Loucy (cell line): ENCODE measurements at regions not wholly inside any gene's neighbourhood (a gene's known extent, or its start where the extent isn't known, plus 50 kb on each side); places are given as distances from the start of the nearest gene placed in this dataset.

ENCODE experiments used
- H2AFZ ChIP-seq: fragments of 200-600 bp; sonication (generic); 2 replicates; pipeline ENCODE4 v1.6.0; 2016; ENCODE audit warnings: antibody characterized with exemption, mild to moderate bottlenecking, low read length, moderate library complexity
- H3F3A ChIP-seq: fragments of 200-600 bp; 2 replicates; pipeline ENCODE4 v1.6.0; 2016; ENCODE audit warnings: antibody characterized with exemption, low read depth, mild to moderate bottlenecking
- H3K27me3 ChIP-seq: fragments of 200-600 bp; sonication (generic); 2 replicates; pipeline ENCODE4 v1.6.1; 2014; ENCODE audit warnings: low read length, mild to moderate bottlenecking; ENCODE audit not compliant: insufficient read depth, poor library complexity, severe bottlenecking
- H3K36me3 ChIP-seq: fragments of 200-600 bp; sonication (generic); 2 replicates; pipeline ENCODE4 v1.6.1; 2016; ENCODE audit warnings: low read length; ENCODE audit not compliant: insufficient read depth
- H3K4me1 ChIP-seq: fragments of 200-600 bp; sonication (generic); 2 replicates; pipeline ENCODE4 v1.5.1; 2014; ENCODE audit warnings: low read length, mild to moderate bottlenecking; ENCODE audit not compliant: insufficient read depth, poor library complexity, severe bottlenecking
- H3K4me2 ChIP-seq: fragments of 200-600 bp; sonication (generic); 2 replicates; pipeline ENCODE4 v1.6.0; 2014; ENCODE audit warnings: antibody characterized with exemption, low read length, low read depth, mild to moderate bottlenecking; ENCODE audit not compliant: poor library complexity, severe bottlenecking
- H3K4me3 ChIP-seq: fragments of 200-600 bp; sonication (generic); 2 replicates; pipeline ENCODE4 v1.5.1; 2014; ENCODE audit warnings: low read length, mild to moderate bottlenecking, mixed read lengths; ENCODE audit not compliant: poor library complexity, severe bottlenecking
- H3K79me2 ChIP-seq: fragments of 200-600 bp; sonication (generic); 2 replicates; pipeline ENCODE4 v1.6.1; 2014; ENCODE audit warnings: low read length; ENCODE audit not compliant: insufficient read depth
- H3K9ac ChIP-seq: fragments of 200-600 bp; sonication (generic); 2 replicates; pipeline ENCODE4 v1.6.0; 2014; ENCODE audit warnings: mild to moderate bottlenecking, low read depth, low read length, moderate library complexity; ENCODE audit not compliant: poor library complexity, severe bottlenecking
- H3K9me2 ChIP-seq: fragments of 200-600 bp; sonication (generic); replicated peaks from 2 replicates; pipeline ENCODE4 v1.6.1; 2016; ENCODE audit warnings: low read depth, low read length, mixed read lengths
- H3K9me3 ChIP-seq: fragments of 200-600 bp; sonication (generic); 2 replicates; pipeline ENCODE4 v1.6.1; 2014; ENCODE audit warnings: mild to moderate bottlenecking, antibody characterized with exemption, low read length, low read depth; ENCODE audit not compliant: insufficient read depth
- H4K20me1 ChIP-seq: fragments of 200-600 bp; sonication (generic); 2 replicates; pipeline ENCODE4 v1.6.0; 2014; ENCODE audit warnings: antibody characterized with exemption, low read length, mild to moderate bottlenecking; ENCODE audit not compliant: insufficient read depth, poor library complexity, severe bottlenecking
- CTCF ChIP-seq: fragments of 200-600 bp; sonication (generic); conservative IDR thresholded peaks from 2 replicates; pipeline ENCODE4 v1.5.1; 2014; ENCODE audit warnings: mild to moderate bottlenecking, antibody characterized with exemption, low read length
- EZH2phosphoT487 ChIP-seq: fragments of 200-600 bp; IDR thresholded peaks from 2 replicates; pipeline ENCODE4 v1.6.1; 2018; ENCODE audit warnings: antibody characterized with exemption, mild to moderate bottlenecking, moderate library complexity, borderline replicate concordance

- no peaks in the 10 kb centered on the region for H3K27me3 ChIP-seq
- no peak overlapping the region for H2AFZ ChIP-seq
- H3K36me3 ChIP-seq = no peaks in the 10 kb centered on the region
- no peaks in the 10 kb centered on the region for H3K4me1 ChIP-seq
- H3K79me2 ChIP-seq = no peaks in the 10 kb centered on the region
- no peak for TF ChIP-seq EZH2phosphoT487
- TF ChIP-seq CTCF = no peak
- no peaks in the 10 kb centered on the region for H3K9me2 ChIP-seq
- H3K4me2 ChIP-seq = no peak overlapping the region
- H4K20me1 ChIP-seq = no peaks in the 10 kb centered on the region
- H3K4me3 ChIP-seq = no peak overlapping the region
- H3K9me3 ChIP-seq = peaks cover 3% of the 10 kb centered on the region; the same call in 1 of the 2 replicates
- H3F3A ChIP-seq = no peaks in the 10 kb centered on the region
- no peak overlapping the region for H3K9ac ChIP-seq
Observed at GRCh38 chr17:22512997-22513538, 820.7 kb downstream of the KCNJ18 start.

DNA sequence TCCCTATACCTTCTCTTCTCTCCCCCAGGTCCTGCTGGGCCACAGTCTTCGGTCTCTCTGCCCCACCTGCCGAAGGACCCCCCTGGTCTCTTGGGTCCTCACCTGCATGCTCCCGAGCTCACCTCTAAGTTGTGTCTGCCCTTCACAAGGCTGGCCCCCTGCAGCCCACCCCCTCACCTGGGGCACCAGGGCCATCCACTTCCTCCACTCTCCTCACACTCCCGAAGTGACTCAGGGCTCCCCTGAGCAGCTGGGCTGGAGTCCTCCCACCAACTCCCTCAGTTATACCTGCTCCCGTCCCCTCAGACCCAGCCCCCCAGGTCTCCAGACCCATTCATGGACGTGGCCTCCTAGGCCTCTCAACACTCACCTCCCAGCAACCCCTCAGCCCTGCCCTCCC lies 822.0 kb downstream of the KCNJ18 start:
- H3K79me2 ChIP-seq = no peaks in the 10 kb centered on the region
- TF ChIP-seq EZH2phosphoT487 (no peak), CTCF (no peak)
- no peak overlapping the region for H3K4me3 ChIP-seq
- no peaks in the 10 kb centered on the region for H3K9me2 ChIP-seq
- no peaks in the 10 kb centered on the region for H3K27me3 ChIP-seq
- no peak overlapping the region for H3K9ac ChIP-seq
- H4K20me1 ChIP-seq = no peaks in the 10 kb centered on the region
- no peak overlapping the region for H3K4me2 ChIP-seq
- H3F3A ChIP-seq = no peaks in the 10 kb centered on the region
- peaks cover 3% of the 10 kb centered on the region; the same call in 1 of the 2 replicates for H3K9me3 ChIP-seq
- H2AFZ ChIP-seq = no peak overlapping the region
- no peaks in the 10 kb centered on the region for H3K36me3 ChIP-seq
- H3K4me1 ChIP-seq = no peaks in the 10 kb centered on the region

DNA sequence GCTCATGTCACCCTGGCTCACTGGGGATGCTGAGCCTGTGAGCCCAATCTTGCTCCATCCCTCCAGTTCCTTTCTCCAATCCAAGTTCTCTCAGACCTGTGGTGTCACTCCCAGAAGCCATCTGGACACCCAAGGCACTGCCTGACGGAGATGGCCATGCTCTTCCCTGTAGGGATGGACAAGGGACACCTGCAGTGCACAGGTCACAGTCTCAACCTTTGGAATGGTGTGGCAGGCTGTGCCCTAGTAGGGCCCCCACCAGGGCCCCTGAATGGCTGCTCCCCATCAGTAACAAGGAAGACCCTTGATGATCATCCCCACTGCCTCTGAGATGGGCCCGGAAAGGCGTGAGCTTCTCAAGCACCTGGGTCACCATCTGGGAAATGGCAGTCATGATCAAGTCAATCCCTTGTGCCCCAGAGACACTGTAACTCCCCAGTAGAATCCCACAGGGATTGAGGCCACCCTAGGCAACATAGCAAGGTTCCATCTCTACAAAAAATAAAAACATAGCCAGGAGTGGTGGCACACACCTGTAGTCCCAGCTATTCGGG lies 822.5 kb downstream of the KCNJ18 start:
- Histone ChIP-seq H3K4me1 (no peaks in the 10 kb centered on the region), H3K9ac (no peak overlapping the region), H3K36me3 (no peaks in the 10 kb centered on the region), H3K4me3 (no peak overlapping the region), H3K79me2 (no peaks in the 10 kb centered on the region), H3K4me2 (no peak overlapping the region), H3K9me2 (no peaks in the 10 kb centered on the region), H2AFZ (no peak overlapping the region), H3K9me3 (peaks cover 3% of the 10 kb centered on the region; the same call in 1 of the 2 replicates), H4K20me1 (no peaks in the 10 kb centered on the region), H3F3A (no peaks in the 10 kb centered on the region), H3K27me3 (no peaks in the 10 kb centered on the region)
- TF ChIP-seq CTCF (no peak), EZH2phosphoT487 (no peak)
